Kidney (tissue), 13 donors: ENCODE measurements at regions not wholly inside any gene's neighbourhood (a gene's known extent, or its start where the extent isn't known, plus 50 kb on each side); places are given as distances from the start of the nearest gene placed in this dataset.

Experiments used
- DNase-seq, 5 donors: peaks; one replicate each; pipeline ENCODE4 v3.0.0-alpha.2; 2013 to 2020
- FAIRE-seq: peaks from 2 replicates; lab custom pipeline; 2012; peaks lifted over from hg19 to GRCh38; lab: Jason Lieb, UNC
- H3K27ac ChIP-seq, 2 donors: one replicate each; pipeline ENCODE4 v1.7.0; 2013; ENCODE audit warnings: low read depth in 2 of 2, low read length in 2 of 2, inconsistent platforms in 1 of 2
- H3K27me3 ChIP-seq: one replicate; pipeline ENCODE4 v1.7.1; 2013; ENCODE audit warnings: low read length, inconsistent platforms; ENCODE audit not compliant: control insufficient read depth, insufficient read depth
- H3K36me3 ChIP-seq, 3 donors: one replicate each; pipeline versions ENCODE4 v1.7.0 to v1.7.1; 2013; ENCODE audit warnings: low read length in 3 of 3, control low read depth in 1 of 3, inconsistent platforms in 1 of 3; ENCODE audit not compliant: insufficient read depth in 3 of 3, control insufficient read depth in 2 of 3
- H3K4me1 ChIP-seq, 3 donors: one replicate each; pipeline versions ENCODE4 v1.7.0 to v1.7.1; 2013; ENCODE audit warnings: low read length in 3 of 3, inconsistent platforms in 1 of 3, low read depth in 1 of 3; ENCODE audit not compliant: control insufficient read depth in 2 of 3, insufficient read depth in 2 of 3
- H3K4me3 ChIP-seq, 3 donors: one replicate each; pipeline versions ENCODE4 v1.7.0 to v1.8.1; 2013; ENCODE audit warnings: low read length in 3 of 3, control low read depth in 1 of 3, inconsistent platforms in 1 of 3
- H3K9ac ChIP-seq, 3 donors: one replicate each; pipeline versions ENCODE4 v1.7.0 to v1.7.1; 2013; ENCODE audit warnings: low read length in 3 of 3, control low read depth in 1 of 3, inconsistent platforms in 1 of 3
- H3K9me3 ChIP-seq, 3 donors: one replicate each; pipeline versions ENCODE4 v1.7.0 to v1.7.1; 2013; ENCODE audit warnings: low read length in 3 of 3, control low read depth in 1 of 3, inconsistent platforms in 1 of 3; ENCODE audit not compliant: control insufficient read depth in 2 of 3, insufficient read depth in 1 of 3
- intact Hi-C: fragments of 100-400 bp; cut with DNase I; formaldehyde crosslinking; loops from one replicate; pipeline ENCODE4 v1.11.1; 2022
- TF ChIP-seq, protein P1 (sequence below): IDR thresholded peaks from 3 replicates; pipeline ENCODE4 v1.5.1; 2012; ENCODE audit warnings: mild to moderate bottlenecking, moderate library complexity, borderline replicate concordance; ENCODE audit not compliant: insufficient read depth; ENCODE audit errors: extremely low read depth
- donor health status: control.
- donor health status: control.
- donor health status: control.
- donor health status: control.
- donor health status: control.
- donor health status: DM: yes; HTN: yes; CAD: no.
- donor health status: Normal renal cell carcinoma (clear cell type).

DNA sequence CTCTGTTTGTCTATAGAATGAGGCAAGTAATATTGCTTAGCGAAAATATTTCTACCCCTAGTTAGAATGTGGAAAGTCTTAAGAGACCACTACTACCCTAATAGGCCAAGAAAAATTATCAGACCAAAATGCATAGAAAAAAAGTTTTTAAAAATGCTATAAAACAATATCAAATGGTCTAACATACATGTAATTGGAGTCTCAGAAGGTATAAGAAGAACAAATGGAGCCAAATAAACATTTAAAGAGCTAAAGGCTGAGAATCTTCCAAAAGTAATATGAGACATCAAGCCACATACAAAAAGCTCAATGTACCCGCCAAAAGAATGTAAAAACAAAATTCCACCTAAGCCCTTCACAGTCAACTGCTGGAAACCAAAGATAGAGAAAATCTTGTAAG is 133.5 kb upstream of the GADL1 start:
- intact Hi-C loops, result no loop called here
- Histone ChIP-seq H3K27me3 (no peaks in the 10 kb centered on the region), H3K9me3 (peaks cover 0 to 10% (median 0%) of the 10 kb centered on the region in 3 donors), H3K9ac (no peak overlapping the region), H3K36me3 (no peaks in the 10 kb centered on the region), H3K27ac (no peak overlapping the region), H3K4me3 (no peak overlapping the region), H3K4me1 (no peaks in the 10 kb centered on the region)
- DNase-seq (no peak), FAIRE-seq (no peak)
- TF ChIP-seq, protein P1, sequence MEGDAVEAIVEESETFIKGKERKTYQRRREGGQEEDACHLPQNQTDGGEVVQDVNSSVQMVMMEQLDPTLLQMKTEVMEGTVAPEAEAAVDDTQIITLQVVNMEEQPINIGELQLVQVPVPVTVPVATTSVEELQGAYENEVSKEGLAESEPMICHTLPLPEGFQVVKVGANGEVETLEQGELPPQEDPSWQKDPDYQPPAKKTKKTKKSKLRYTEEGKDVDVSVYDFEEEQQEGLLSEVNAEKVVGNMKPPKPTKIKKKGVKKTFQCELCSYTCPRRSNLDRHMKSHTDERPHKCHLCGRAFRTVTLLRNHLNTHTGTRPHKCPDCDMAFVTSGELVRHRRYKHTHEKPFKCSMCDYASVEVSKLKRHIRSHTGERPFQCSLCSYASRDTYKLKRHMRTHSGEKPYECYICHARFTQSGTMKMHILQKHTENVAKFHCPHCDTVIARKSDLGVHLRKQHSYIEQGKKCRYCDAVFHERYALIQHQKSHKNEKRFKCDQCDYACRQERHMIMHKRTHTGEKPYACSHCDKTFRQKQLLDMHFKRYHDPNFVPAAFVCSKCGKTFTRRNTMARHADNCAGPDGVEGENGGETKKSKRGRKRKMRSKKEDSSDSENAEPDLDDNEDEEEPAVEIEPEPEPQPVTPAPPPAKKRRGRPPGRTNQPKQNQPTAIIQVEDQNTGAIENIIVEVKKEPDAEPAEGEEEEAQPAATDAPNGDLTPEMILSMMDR, result no peak

DNA sequence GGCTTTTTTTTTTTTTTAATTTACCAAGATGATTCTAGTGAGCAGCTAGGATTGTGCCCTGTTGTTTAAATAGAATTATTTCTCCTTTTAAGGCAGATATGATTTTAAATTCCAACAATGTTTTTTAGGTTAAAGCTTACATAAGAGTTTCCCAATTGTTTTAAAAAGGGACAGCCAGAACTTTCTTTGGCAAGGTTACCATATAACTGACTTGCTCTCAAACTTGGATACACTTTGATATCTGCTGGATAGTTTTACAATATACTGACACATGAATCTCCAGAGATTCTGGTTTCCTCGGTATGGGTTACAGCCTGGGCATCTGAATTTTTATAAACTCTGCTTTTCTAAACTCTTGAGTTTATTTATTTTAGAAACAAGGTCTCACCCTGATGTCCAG is 134.3 kb upstream of the GADL1 start:
- no peaks in the 10 kb centered on the region for H3K4me1 ChIP-seq

DNA sequence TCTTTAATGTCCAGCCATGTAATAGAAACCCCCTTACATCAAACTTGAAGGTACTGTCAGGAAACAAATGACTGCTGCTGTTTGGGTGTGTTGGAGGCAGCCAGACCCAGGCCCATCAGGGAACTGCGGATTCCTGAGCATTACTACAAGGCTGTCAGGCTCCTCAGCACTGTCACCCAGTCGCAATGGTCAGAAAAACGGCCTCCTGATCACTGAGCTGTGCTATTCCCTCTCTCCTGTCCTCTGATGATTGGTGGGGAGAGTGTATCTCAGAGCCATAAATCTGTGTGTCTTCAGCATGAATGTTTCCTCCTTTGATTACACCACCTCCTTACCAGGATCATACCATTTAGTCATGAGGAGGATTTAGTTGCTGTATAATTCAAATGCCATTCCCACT is 135.2 kb upstream of the GADL1 start:
- Histone ChIP-seq H3K36me3 (no peaks in the 10 kb centered on the region), H3K27me3 (no peaks in the 10 kb centered on the region), H3K9ac (no peak overlapping the region), H3K4me1 (no peaks in the 10 kb centered on the region), H3K27ac (no peak overlapping the region), H3K9me3 (peaks cover 0 to 10% (median 0%) of the 10 kb centered on the region in 3 donors), H3K4me3 (no peak overlapping the region)
- intact Hi-C loops, result no loop called here
- DNase-seq (peak in 4 of 5 donors; percentile 49 to 81 (median 74)), FAIRE-seq (no peak)
- TF ChIP-seq, protein P1, result no peak

More for the DNA sequence above, 134.3 kb upstream of the GADL1 start:
- Histone ChIP-seq H3K9me3 (peaks cover 0 to 10% (median 0%) of the 10 kb centered on the region in 3 donors), H3K9ac (no peak overlapping the region), H3K4me3 (no peak overlapping the region), H3K27ac (no peak overlapping the region), H3K36me3 (no peaks in the 10 kb centered on the region), H3K27me3 (no peaks in the 10 kb centered on the region)
- intact Hi-C loops, result no loop called here
- TF ChIP-seq, protein P1, result no peak
- FAIRE-seq (no peak), DNase-seq (no peak)

DNA sequence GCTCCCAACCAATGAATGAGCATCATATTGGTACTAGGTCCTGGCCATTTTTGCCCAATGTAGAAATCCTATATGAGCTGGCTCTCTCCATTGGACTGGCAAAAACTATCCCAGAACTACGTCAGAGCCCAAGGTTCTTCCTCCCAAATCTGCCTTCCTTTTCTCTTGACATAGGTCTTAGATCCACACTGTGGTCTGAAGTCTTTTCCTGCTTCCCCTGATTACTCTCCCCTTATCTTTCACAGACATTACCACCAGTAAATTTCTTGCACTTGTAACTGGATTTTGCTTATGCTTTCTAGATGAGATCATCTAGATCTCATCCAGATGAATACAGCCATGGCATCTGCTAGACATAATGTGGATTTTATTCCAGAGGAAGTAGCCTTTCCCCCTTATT is 141.2 kb upstream of the GADL1 start:
- Histone ChIP-seq H3K4me1 (no peaks in the 10 kb centered on the region), H3K9ac (no peak overlapping the region), H3K36me3 (no peaks in the 10 kb centered on the region), H3K9me3 (no peaks in the 10 kb centered on the region), H3K27me3 (no peaks in the 10 kb centered on the region), H3K27ac (no peak overlapping the region), H3K4me3 (no peak overlapping the region)
- DNase-seq (no peak), FAIRE-seq (no peak)
- TF ChIP-seq, protein P1, result no peak
- intact Hi-C loops, result no loop called here
